ENCODE measurements at regions not wholly inside any gene's neighbourhood (a gene's known extent, or its start where the extent isn't known, plus 50 kb on each side); places are given as distances from the start of the nearest gene placed in this dataset.
"Not testable (repeated sequence)": the region's sequence is repeated elsewhere in the genome, so short reads cannot be mapped to it uniquely, and the experiment has no call there.

DNA sequence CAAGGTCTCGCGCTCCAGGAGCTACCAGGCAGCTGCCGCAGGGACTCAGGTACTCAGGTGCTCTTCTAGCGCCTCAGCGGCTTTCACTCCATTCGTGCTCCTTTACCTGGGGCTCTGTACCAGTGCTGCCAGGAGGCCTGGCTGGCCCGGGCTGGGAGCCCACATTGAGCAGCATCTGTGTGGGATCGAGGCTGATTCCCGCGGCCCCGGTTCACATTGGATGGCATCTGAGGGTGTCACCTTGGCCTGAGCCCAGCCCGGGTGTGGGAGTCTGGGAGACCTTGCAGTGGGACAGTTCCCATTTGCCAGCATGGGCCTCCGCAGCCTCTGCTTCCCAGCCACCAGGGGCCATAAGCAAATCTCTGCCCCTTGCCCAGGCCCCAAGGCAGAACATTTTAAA lies 96.9 kb downstream of the NPIPB11 start:
- DNase-seq: not testable (repeated sequence)

DNA sequence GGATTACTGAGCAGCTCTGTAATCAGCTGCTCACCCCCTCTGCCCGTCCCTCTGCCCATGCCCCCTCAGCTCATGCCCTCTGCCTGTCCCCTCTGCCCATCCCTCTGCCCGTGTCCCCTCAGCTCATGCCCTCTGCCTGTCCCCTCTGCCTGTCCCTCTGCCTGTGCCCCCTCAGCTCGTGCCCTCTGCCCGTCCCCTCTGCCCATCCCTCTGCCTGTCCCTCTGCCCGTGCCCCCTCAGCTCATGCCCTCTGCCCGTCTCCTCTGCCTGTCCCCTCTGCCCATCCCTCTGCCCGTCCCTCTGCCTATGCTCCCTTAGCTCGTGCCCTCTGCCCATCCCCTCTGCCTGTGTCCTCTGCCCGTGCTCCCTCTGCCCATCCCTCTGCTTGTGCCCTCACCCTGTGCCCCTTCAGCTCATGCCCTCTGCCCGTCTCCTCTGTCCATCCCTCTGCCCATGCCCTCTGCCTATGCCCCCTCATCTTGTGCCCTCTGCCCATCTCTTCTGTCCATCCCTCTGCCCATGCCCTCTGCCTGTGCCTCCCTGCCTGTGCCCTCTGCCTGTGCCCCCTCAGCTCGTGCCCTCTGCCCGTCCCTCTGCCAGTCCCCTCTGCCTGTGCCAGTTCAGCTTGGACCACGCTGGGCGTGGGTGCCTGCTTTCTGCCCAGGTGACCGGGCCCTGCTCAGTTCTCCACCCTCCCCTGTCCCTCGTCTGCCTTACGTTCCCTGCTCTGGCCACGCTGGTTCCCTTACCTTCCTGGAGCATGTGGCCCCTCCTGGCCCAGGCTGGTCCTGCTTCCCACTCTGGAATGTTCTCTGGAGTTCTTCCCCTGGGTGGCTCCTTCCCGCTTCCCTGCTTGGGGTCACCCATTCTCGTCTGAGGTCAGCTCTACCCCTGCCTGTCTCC lies 97.6 kb downstream of the NPIPB11 start:
- DNase-seq: no peak

DNA sequence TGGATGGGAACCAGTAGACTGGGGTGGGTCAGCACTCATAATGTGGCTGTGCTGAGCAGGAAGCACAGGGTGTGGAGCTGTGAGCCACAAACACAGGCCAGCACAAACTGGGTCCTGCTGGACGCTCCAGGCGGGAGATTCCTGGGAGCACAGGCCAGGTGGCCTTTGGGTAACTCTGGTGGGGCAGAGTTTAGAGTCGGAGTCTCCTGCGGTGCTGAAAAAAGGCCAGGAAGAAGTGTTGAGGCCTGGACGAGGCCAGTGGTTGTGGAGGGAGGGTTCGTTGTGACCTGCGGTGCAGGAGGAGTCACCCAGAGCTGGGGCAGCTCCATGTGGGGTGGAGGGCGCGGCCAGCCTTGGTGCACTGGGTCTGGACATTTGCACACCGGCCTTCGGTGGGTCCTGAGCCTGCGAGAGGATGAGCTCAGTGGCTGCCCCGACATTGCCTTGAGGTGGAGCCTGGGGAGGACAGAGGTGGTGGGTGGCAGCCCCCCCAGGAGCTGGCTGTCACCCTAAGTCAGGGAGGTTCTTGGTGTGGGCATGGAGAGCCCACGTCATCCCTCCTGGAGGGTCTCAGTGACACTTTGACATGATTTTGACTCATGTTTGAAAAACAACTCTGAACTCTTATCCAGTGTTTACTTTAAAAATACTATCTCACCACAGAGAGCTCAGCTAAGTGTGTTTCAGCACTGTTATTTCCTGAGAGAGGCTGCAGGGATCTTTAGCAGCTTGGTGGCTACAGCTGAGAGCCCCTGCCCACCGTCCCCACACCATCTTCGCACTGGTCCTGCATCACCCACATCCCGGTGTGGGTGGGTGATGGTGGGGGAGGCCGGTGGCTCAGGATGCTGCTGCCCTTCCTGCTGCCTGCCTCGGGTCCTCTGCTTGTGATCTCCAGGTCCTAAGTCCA lies 98.7 kb downstream of the NPIPB11 start:
- DNase-seq: no peak

DNA sequence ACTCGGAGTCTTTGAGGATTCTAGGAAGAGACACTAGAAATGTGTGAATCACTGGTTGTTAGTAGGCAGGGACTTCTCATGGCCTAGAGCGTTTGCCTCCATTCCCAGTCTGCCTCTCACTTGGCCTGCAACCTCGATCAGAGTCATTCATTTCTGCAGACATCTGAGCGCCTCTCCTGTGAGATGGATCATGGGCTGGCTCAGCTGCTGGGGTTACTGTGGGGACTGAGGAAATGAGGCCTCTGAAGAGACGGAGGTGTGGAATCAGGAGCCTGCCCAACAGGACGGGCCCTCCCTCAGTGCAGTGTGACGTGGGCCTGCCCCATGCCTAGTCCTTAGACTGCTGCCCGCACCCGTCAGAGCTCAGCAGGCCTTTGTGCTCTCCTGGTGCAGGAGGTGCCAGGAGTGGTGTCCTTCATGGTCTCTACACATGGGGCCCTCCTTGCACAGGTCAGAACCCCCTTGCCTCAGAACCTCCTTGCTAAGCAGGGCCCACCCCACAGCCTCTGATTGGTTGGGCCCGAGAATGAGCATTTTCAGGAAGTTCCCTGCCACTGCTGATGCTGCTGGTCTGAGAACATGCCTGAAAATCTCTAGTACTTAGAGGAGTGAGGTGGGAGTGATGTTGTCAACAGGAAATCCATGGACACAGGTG lies 99.4 kb downstream of the NPIPB11 start:
- DNase-seq: no peak

DNA sequence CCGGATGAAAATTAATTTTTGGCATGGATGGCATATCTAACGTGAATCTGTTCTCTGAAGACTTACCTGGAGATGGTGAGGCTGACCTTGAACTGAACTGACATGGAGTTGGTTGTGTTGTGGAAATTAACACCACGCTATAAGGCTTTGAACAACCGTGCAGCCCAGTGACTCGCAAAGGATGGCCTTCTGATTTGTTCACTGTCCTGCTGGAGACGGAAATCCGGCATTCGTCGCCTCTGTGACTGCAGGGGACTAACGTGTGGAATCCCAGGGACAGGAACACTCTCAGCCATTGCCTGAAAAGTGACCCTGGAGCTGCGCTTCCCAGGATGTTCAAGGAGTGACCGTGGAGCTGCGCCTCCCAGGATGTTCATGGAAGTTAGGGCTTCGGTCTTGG lies 100.3 kb downstream of the NPIPB11 start:
- DNase-seq: no peak

DNA sequence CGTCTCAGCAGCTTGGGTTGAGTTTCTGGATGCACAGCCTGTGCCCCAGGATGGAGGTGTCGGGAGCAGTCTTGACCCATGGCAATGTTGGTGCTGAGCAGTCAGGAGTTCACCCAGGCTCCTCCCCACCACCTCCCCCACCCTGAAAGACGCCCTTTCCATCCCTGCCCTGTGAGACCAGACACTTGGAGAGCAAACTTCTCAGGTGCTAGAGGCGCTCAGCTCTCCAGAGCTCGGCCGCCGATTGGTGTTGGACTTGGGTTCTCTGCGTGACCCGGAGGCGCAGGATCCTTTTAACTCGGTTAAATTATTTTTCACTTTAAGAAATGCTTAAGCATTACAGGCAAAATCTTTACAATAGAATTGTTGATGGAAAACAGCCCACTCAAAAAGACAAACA lies 101.5 kb downstream of the NPIPB11 start:
- not testable (repeated sequence) for DNase-seq

DNA sequence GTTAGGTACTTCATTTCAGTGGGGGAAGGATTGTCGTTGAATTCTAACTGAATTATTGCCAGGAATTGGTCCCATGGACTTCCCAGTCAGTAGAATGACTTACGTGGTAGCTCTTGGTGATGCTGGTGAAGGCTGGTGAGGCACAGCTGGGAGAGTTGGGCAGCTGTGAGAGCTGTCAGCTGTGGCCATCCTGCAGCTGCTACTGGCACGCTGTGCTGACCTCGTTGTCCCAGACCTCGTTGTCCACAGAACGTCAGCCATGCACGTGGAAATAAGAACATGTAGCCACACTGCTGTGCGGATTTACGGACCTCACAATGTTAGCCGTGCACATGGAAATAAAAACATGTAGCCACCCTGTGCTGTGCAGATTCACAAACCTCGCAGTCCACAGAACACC lies 102.3 kb downstream of the NPIPB11 start:
- no peak for DNase-seq

DNA sequence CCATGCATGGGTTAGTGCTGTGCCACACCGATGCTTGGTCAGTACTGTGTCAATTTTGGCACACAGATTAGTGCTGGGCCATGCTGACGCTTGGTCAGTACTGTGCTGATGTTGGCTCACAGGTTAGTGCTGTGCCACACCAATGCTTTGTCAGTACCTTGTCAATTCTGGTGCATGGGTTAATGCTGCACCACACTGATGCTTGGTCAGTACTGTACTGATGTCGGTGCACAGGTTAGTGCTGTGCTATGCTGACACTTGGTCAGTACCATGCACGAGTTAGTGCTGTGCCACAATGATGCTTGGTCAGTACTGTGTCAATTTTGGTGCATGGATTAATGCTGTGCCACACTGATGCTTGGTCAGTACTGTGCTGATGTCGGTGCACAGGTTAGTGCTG lies 103.0 kb downstream of the NPIPB11 start:
- no peak for DNase-seq

DNA sequence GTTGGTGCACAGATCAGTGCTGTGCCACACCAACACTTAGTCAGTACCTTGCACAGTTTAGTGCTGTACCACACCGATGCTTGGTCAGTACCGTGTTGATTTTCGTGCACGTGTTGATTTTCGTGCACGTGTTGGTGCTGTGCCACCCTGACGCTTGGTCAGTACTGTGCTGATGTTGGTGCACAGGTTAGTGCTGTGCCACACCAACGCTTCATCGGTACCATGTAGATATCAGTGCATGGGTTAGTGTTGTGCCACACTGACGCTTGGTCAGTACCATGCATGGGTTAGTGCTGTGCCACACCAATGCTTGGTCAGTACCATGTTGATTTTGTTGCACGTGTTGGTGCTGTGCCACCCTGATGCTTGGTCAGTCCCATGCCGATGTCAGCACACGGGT lies 103.5 kb downstream of the NPIPB11 start:
- DNase-seq: no peak

DNA sequence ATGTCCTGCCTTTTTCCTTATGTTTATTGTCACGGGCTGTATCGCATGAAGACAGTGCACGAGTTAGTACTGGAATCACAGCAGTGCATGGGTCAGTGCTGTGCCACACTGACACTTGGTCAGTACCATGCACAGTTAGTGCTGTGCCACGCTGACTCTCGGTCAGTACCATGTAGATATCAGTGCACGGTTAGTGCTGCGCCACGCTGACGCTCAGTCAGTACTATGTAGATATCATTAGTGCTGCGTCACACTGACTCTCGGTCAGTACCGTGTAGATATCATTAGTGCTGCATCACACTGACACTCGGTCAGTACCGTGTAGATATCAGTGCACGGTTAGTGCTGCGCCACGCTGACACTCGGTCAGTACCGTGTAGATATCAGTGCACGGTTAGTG lies 104.1 kb downstream of the NPIPB11 start:
- DNase-seq: not testable (repeated sequence)

DNA sequence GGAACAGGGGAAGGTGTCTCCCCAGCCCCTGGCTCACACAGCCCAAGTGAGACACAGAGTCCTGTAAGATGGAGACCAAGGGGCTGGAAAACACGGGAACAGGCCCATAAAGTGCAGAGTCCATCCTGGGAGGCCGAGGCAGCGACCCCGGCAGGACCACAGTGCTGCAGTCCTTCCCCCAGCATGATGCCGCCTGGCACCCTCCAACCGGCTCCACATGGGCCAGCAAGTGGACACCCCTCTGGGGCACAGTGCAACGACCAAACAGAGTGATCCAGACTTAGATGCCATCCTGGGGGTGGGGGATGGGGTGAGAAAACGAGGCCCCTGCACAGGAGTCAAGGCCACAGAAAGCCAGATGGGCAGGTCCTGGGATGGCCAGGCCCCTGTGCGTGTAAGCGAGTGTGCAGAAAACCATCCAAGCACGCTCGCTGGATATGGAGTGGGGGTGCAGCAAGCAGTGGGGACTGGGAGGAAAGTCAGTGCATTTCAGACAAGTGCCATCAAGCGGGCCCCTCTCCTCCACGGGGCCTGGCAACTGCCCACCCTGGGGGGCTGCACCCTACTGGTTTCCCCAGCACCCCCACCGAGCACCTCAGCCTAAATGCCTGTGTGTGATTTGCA lies 104.7 kb downstream of the NPIPB11 start:
- not testable (repeated sequence) for DNase-seq

DNA sequence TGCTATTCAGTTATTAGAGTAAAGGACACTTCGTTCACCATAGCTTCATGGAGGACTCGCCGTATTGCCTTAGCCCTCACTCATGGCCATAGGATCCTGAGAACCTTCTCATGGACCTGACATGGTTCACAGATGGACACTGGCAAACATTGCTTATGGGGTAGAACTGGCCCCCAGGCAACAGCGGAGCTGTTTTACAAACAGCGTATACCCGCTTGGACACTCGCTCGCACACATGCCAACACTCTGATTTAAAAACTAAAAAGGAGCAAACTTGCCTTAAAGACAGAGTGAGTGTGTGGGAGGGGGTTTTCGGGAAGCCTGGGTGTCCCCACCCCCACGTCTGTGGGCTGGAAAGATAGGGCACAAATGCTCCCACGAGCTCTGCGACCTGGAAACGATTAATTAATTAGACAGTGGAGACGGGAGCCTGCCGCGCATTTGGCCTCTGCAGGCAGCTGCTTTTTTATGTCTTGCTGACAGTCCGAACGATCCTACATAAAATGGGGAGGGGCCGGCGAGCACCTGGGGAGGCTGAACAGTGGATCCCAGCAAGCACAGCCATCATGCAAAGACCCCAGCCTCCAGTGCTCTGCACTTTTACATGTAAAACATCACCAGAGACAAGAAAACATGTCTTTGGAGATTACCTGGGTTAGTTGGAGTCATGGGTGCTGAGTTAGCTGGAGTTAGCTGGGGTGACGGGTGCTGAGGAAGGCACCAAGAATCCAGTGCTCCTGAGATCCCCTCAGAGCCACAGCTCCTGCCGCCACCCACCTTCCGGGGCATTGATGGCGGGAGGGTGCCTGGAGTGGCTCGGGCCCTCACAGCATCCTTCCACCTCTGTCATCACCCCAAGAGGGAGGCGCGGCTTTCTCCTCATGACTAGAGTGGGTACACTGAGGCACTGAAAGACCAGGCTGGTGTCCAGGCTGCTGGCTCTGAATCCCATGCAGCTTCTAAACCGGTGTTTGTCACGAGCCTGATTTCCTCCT lies 105.7 kb downstream of the NPIPB11 start:
- not testable (repeated sequence) for DNase-seq

DNA sequence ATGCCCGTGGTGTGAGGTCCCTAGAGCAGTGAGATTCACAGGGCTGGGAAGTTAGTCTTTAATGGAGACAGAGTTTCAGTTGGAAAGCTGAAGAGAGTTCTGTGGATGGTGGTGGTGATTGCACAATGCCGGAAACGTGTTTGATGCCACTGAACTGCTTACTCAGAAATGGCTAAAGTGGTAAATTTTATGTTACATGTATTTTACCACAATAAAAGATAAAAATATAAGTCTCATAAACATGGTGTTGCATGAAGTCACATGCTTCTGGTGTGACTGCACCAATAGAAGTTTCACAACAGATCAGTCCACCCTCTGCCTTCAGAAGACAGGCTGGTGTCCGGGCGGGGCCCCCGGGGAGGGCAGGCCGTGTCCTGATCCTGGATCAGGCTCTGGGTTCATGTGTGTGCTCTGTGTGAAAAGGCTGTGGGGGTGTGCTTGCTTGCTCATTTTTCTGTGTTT lies 106.5 kb downstream of the NPIPB11 start:
- DNase-seq: not testable (repeated sequence)

DNA sequence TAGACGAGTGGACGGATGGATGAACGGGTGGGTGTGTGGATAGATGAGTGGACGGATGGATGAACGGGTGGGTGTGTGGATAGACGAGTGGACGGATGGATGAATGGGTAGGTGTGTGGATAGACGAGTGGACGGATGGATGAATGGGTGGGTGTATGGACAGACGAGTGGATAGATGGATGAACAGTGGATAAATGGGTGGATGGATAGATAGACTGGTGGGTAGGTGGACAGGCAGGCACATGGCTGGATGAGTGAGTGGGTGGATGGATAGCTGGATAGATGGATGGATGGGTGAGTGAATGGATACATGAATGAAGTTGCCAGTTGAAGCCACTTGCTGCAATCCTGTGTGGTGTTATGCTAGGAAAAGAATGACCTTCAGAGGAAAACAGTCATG lies 107.5 kb downstream of the NPIPB11 start:
- DNase-seq: not testable (repeated sequence)

DNA sequence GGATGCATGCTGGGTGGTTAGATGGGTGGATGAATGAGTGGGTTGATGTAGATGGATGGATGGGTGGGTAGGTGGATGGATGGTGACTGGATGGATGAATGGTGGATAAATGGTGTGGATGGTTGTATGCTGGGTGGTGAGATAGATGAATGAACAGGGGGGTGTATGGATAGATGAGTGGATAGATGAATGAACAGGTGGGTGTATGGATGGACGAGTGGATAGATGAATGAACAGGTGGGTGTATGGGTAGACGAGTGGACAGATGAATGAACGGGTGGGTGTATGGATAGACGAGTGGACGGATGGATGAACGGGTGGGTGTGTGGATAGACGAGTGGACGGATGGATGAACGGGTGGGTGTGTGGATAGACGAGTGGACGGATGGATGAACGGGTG lies 108.2 kb downstream of the NPIPB11 start:
- not testable (repeated sequence) for DNase-seq

DNA sequence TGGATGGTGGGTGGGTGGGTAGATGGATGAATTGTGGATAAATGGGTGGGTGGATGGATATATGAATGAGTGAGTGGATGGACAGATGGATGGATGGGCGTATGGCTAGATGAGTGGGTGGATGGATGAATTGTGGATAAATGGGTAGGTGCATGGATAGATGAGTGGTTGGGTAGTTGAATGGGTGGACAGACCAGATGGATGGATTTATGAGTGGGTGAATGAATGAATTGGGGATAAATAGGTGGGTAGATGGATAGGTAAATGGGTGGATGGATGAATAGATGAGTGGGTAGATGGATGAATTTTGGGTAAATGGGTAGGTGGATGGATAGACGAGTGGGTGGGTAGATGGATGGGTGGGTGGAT lies 108.7 kb downstream of the NPIPB11 start:
- not testable (repeated sequence) for DNase-seq

DNA sequence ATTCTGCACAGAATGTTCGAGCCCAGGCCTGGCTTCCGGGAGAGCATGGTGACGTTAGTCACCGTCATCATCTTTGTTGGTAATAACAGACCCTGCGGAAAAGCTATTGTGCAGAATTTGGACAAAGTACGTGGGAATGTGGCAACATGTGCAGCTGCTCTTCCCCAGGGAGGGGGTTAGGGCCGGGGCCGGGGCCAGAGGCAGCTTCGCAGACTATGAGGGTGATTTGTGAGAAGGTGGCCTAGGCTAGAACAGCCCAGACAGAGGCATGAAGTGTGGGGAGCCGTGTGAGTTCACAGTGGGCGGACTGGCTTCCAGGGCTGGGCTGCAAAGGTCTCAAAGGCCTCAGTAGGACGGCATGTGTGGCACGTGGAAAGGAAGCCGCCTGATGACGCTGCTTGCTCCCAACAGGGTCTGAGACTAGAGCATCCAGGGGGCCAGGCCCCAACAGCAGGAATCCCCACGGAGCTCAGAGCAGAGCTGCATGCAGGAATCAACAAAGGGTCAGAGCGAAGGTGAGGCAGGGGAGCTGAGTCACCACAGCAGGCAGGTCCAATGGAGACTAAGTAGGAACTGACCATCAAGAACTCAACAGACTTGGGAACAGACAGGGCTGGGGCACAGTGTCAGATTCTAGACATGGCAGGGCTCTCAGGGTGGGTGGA lies 109.2 kb downstream of the NPIPB11 start:
- DNase-seq: not testable (repeated sequence)

DNA sequence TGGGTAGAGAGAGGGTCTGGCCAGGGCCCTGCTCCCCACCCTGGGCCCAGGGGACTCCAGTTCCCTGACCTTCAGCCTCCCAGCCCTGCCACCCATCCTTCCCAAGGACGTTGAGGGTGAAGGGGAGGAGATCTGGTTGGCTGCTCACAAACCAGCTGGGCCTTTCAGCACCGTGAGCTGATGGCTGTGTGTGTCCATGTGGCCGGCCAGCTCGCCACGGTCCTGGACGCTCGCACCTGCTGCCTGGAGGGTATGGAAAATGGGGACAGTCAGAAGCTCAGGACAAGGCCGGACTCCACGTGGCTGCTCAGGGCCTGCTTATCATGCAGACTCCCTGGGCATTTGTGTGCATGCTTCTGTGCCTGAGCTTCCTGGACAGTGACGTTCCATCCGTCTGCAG lies 110.3 kb downstream of the NPIPB11 start:
- DNase-seq: not testable (repeated sequence)

DNA sequence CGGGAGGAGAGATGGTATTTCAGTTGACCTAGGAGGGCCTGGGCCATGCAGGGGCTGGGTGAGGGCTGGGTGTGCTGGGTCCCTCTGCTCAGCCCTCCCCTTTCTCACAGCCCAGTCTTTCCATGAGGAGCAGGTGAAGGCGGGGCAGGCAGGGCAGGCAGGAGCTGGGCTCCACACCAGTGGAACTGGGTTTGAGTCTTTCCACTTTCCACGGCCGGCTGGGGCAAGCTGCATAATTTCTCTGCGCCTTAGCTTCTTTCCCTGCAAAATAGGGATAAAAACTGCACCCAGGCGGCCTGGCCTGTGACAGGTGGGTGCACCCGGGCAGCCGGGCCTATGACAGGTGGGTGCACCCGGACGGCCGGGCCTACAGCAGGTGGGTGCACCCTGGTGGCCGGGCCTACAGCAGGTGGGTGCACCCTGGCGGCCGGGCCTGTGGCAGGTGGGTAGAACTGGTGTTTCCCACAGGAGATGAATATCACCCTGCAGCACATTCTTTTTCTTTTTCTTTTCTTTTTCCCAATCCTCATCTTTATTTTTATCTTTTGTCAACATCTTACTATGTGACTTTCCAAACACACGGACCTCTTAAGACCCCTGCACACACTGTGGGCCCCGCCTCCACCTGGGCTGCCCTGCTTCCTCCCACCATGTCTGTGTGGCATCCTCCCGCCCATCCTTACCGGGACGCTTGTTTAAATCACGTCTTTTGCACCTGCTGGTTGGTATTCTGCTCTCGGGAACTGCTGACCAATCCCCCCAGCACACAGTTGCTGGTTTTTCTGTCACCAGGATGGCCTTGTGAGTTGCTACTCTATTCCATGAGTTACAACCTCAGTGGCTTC lies 111.3 kb downstream of the NPIPB11 start:
- not testable (repeated sequence) for DNase-seq

Data from NCI-H526 (cell line).